SK-N-SH treated with all-trans-retinoic acid at 6 μM for 48 hours (cell line): ENCODE measurements at regions not wholly inside any gene's neighbourhood (a gene's known extent, or its start where the extent isn't known, plus 50 kb on each side); places are given as distances from the start of the nearest gene placed in this dataset.
"Not testable (repeated sequence)": the region's sequence is repeated elsewhere in the genome, so short reads cannot be mapped to it uniquely, and the experiment has no call there.

Source experiments
- ARNTL ChIP-seq: fragments of 450-650 bp; formaldehyde crosslinking; IDR thresholded peaks from 2 replicates; pipeline ENCODE4 v1.5.0; 2020; ENCODE audit warnings: low read depth, mild to moderate bottlenecking, moderate library complexity, borderline replicate concordance
- BACH2 ChIP-seq: fragments of 250-450 bp; sonication (Bioruptor Pico); IDR thresholded peaks from 2 replicates; pipeline ENCODE4 v1.9.0; 2021; ENCODE audit warnings: mild to moderate bottlenecking, borderline replicate concordance
- CSDC2 ChIP-seq: fragments of 250-450 bp; sonication (Bioruptor Pico); IDR thresholded peaks from 2 replicates; pipeline ENCODE4 v1.5.0; 2020; ENCODE audit warnings: mild to moderate bottlenecking, moderate library complexity
- PATZ1 ChIP-seq: fragments of 250-450 bp; sonication (Bioruptor Pico); IDR thresholded peaks from 2 replicates; pipeline ENCODE4 v1.8.0; 2020; ENCODE audit warnings: mild to moderate bottlenecking, moderate library complexity, borderline replicate concordance
- PPARA ChIP-seq: fragments of 250-450 bp; sonication (Bioruptor Pico); IDR thresholded peaks from 2 replicates; pipeline ENCODE4 v1.5.0; 2020; ENCODE audit warnings: mild to moderate bottlenecking, borderline replicate concordance
- TCF4 ChIP-seq: fragments of 250-450 bp; sonication (Bioruptor Pico); IDR thresholded peaks from 2 replicates; pipeline ENCODE4 v1.8.0; 2021; ENCODE audit warnings: mild to moderate bottlenecking, moderate library complexity, borderline replicate concordance
- ZFP30 ChIP-seq: fragments of 450-650 bp; formaldehyde crosslinking; IDR thresholded peaks from 2 replicates; pipeline ENCODE4 v1.5.0; 2022; ENCODE audit warnings: mild to moderate bottlenecking, moderate library complexity
- ZNF70 ChIP-seq: fragments of 450-650 bp; formaldehyde crosslinking; IDR thresholded peaks from 2 replicates; pipeline ENCODE4 v1.5.0; 2020; ENCODE audit warnings: mild to moderate bottlenecking, moderate library complexity

- TF ChIP-seq PATZ1 (CRISPR knock-in tag); TCF4 (CRISPR knock-in tag); ARNTL (CRISPR knock-in tag); ZNF70 (CRISPR knock-in tag); BACH2; ZFP30 (CRISPR knock-in tag); CSDC2 (CRISPR knock-in tag); PPARA (CRISPR knock-in tag): not testable (repeated sequence)
These were observed 803.6 kb upstream of the ID2 start for GRCh38 chr2:7878266-7878665.
